GM08714 (cell line): ENCODE measurements at regions not wholly inside any gene's neighbourhood (a gene's known extent, or its start where the extent isn't known, plus 50 kb on each side); places are given as distances from the start of the nearest gene placed in this dataset.

Experiments
- H3K4me3 ChIP-seq: fragments of 200-500 bp; sonication (Bioruptor generic); 2 replicates; pipeline ENCODE4 v1.5.1; 2014; ENCODE audit warnings: mild to moderate bottlenecking, low read length, inconsistent platforms
- ZNF274 ChIP-seq: IDR thresholded peaks from 2 replicates; pipeline ENCODE4 v1.6.1; 2012; ENCODE audit warnings: mild to moderate bottlenecking, low read depth, low read length

DNA sequence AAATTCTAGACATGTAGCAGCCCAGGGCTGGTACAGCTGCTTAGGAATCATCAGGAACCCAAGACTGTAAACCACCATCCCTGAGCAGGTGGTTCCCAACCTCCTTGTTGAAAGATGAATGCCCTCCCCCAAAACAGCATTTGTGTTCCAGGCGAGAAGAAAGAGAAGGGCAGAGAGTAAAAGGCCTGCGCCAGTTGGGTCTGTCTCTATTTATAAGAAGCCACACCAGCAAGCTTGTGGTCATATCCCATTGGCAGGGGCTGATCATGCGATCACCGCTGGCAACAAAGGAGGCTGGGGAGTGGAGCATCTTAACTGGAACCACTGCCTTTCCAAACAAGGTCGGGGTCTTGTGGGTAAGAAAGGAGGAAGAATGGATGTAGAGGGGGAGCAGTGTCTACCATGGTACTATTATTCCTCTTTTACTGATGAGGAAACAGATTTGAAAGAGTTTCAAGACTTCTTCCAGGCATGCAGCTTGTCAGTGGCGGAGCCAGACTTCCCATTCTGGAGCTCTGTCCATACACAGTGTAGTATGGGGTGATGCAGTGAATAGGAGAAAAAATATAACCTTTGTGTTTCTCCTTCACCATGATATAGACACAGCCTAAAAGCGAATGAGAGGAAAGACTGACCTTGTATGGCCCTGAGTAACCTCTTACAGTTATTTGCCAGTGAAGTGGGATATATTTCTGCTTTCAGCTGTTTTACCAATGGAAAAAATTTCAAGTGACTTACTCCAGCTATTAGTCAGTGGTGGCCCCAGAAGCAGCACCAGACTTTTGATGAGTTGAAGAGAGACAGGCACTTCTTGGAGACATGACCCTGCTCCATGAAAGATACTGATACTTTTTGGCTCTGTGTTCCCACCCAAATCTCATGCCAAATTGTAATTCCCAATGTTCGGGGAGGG lies 222.6 kb downstream of the ABHD5 start:
- no peak overlapping the region for H3K4me3 ChIP-seq
- no peak for TF ChIP-seq ZNF274

DNA sequence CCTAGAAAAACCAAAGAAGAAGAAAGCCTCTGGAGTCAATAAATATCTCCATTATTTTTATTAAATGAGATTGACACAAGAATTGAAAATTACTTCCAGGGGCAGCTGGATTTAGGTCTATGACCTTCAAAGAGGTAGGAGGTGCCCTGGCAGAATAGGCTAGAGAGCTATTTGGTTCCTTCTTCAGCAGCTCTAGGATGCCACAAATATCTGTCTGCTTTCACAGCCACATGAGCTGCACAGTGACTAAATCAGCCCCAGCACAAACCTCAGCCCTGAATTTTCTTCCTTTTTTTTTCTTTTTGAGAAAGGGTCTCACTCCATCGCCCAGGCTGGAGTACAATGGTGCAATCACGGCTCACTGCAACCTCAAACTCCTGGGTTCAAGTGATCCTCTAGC lies 223.5 kb downstream of the ABHD5 start:
- no peak overlapping the region for H3K4me3 ChIP-seq
- no peak for TF ChIP-seq ZNF274

DNA sequence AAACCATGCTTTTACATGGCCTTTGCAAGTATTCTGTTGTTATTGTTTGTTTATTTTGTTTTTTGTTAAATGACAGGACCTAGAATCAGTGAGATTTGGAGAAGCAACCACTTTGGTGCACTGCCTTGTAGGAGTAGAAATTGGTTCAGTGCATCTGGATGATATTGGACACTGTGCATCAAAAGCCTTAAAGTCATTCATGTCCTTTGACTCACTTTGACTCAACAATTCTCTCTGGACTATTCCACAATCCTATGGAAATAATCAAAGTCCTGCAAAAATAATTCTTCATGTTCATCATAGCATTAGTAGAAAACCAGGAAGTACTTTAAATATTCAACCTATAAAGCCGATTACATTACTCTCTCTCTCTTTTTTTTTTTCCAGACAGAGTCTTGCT lies 224.8 kb downstream of the ABHD5 start:
- no peak for TF ChIP-seq ZNF274
- H3K4me3 ChIP-seq: no peak overlapping the region

DNA sequence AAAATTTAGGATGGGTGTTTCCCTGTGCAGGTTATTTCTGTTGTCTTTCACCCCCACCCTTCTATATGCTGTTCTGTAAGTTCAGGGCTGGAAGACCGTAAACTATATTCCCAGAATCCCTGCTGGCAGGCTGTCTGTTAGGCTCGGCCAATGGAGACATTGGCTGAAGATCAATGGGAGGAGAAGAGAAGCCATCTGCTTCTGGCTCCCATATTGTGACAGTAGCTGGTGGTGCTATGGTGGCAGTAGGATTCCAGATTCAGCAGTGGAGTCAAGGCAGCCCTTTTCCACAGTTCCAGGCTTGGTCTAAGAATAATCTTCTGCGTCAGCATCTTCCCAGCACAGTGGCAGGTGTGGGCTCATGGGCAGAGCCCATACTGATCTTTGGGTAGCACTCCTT lies 226.6 kb downstream of the ABHD5 start:
- no peak overlapping the region for H3K4me3 ChIP-seq
- TF ChIP-seq ZNF274: no peak

DNA sequence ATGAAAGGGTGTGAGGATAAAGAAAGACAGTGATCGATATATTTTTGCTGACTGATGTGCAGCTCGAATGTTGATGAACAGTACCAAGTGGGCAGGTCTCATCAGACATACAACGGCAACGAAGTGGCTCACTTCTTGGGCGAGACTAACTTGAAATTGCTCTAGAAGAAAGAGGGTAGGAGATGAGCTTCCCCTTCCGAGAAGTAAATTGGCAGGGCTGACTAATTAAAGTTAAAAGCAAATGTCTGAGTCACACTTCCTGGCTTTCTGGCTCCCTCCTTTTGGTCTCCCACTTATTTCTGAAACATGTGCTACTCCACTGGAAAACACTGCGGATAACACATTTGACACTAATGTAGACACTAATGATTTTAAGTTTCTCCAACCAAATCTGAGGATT lies 228.3 kb downstream of the ABHD5 start:
- TF ChIP-seq ZNF274: no peak

DNA sequence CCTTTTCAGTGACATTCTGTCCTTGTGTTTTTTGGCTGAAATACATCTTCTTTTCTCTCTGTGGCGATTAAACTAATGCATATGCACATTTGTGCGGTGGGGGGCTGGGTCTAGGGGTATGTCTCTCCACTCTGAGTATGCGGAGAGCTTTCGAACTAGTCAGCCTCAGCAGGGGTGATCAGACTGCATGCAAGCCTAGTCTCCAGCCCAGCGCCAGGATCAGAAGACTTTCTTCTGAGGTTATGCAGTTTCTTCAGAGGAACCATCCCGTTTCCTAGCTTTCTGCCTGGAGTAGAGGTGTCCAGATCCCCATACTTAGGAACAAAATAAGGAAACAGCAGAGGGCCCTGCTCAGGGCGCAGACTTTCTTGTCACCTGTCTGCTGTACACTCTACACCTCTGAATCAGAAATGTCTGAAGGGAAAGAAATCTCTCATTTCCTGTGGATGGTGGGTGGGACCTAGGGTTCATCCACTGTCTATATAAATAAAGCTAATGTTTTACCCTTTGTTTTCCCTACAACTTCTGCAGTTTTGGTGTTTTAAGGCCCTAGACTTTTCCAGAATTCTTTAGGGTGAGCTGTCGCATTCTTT lies 230.4 kb downstream of the ABHD5 start:
- no peak overlapping the region for H3K4me3 ChIP-seq
- TF ChIP-seq ZNF274: no peak

More for the DNA sequence above, 228.3 kb downstream of the ABHD5 start:
- no peak overlapping the region for H3K4me3 ChIP-seq

DNA sequence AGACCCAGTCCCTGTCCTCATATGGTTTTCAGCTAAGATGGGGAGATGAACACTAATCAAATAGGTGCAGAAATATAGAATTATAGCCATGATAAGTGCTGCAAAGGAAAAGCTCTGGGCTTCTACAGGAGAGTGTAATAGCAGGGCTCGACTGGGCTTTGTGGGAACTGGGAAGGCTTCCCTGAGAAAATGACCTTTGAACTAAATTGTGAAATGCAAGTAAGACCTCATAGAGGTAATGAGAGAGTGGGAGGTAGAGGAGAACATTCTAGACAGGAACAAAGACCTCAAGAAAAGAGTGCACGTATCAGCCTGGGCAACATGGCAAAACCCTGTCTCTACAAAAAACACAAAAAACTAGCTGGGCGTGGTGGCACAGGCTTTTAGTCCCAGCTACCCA lies 231.6 kb downstream of the ABHD5 start:
- TF ChIP-seq ZNF274: no peak
- no peak overlapping the region for H3K4me3 ChIP-seq

DNA sequence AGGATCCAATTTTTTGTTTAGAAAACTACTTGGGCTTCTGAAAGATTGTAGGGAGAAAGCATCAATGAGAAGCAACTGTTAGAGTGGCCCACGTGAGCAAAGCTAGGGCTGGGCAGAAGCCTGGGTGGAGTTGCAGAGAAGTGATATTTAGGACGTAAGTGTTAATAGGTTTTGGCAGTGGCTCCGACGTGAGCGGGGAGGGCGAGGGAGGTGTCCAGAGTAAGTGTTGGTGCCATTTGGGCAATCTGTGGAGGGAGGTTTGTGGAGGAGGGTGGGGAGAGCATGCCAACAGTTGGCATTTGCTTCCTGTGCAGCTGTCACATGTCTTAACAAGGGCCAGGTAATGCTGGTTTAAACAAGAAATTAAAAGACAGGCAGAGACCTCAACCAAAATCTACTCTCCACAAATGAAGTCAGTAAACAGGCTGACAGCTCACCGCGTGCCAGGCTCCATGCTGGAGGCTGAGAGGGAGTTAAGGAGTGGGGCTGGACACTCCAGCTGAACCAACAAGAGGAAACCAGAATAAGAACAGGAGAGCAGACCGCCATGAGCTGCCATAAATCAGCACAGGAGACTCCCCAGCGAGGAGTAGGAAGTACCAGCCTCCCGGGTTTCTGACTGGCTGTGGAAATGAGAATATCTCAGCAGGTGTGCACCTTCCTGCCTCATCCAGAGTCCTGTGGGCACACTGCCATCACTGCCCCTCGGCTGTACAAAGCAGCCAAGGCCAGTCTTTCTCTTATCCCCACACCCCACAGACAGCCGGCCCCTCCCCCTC lies 232.6 kb downstream of the ABHD5 start:
- no peak overlapping the region for H3K4me3 ChIP-seq
- no peak for TF ChIP-seq ZNF274

DNA sequence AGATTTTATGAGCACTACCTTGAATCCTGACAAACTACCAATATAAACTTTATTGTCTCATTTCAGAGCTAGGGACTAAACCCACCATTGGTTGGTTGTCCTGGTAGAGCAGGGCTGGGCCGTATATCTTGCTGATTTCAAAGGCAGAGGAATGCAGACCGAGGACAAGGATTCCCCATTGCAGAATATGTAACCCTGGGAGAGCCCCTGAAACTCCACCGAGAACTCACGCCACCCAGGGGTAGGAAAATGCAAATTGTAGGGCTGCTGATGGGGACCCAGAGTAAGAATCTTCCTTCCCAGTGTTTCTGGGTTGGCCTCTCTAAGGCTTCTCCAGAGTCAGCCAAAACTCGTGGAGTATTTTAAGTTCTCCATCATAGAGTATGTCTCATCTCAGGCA lies 235.3 kb downstream of the ABHD5 start:
- no peak overlapping the region for H3K4me3 ChIP-seq
- TF ChIP-seq ZNF274: no peak

DNA sequence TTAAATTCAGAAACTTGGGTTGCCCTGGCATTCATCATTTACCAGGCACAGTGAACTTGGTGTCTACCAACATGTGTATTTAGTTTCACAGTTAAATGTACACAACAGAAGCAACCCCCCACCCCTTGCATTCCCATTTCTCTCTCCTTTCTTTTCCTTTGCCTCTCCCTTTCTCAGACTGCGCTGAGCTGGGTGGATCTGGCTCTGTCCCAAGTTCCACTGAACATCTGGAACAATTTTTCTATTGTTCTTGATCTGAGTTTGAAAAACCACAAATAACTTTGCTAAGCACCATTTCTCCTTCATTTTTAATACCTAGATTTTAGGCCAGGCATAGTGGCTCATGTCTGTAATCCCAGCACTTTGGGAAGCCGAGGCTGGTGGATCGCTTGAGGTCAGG lies 242.2 kb downstream of the ABHD5 start:
- TF ChIP-seq ZNF274: no peak
- no peak overlapping the region for H3K4me3 ChIP-seq

DNA sequence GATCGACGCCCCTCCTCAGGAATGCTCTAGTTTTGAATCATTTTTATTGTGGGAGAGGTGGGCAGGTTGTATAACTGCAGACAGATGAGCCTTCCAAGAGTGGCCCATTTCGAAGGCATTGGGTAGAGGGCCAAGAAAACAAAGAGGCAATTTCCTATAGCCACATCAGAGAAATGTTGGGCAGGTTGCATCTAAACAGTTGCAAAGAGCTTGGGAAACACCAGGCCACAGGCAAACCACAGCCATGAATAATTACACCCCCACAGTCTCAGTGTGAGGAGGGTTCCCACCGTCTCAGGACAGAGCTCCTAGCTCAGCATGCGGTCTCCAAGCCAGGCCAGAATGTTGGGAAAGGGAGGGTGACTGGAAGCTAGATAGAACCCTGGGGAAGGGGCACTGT lies 257.3 kb downstream of the ABHD5 start:
- no peak overlapping the region for H3K4me3 ChIP-seq
- no peak for TF ChIP-seq ZNF274

DNA sequence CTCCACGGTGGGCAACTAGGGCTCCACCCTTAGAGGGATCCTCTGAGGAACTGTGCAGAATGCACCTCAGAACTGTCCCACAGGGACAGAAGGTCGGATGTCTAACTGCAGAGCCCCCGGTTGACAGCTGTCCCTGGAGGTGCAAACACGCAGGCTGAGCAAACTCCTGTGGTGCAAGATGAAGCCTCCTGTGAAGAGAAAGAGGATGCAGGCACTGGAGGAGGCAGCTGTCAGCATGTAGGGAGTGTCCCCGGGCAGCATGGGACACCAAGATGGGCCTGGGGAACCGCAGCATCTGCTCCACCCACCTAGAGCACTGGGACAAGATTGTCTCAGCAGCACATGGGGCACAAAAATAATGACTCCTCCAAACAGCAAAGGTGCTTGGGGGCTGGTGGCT lies 258.9 kb downstream of the ABHD5 start:
- H3K4me3 ChIP-seq: no peak overlapping the region
- no peak for TF ChIP-seq ZNF274

DNA sequence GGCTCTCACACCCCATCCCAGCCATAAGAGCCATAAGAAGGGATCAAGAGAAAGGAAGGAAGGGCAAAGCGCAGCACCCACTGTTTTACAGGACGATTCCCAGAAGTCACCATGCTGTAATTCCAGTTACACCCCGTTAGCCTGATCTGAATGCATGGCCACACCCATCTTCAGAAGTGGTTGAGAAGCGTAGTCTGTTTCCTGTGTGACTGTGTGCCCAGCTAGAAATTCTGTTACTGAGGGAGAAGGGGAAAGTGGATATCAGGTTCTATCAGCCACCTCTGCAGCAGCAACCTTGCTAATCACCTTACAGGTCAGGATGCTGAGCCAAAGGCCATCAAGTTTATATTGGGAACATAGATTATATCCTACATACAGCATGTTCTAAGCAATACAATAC lies 260.0 kb downstream of the ABHD5 start:
- no peak for TF ChIP-seq ZNF274
- H3K4me3 ChIP-seq: no peak overlapping the region

DNA sequence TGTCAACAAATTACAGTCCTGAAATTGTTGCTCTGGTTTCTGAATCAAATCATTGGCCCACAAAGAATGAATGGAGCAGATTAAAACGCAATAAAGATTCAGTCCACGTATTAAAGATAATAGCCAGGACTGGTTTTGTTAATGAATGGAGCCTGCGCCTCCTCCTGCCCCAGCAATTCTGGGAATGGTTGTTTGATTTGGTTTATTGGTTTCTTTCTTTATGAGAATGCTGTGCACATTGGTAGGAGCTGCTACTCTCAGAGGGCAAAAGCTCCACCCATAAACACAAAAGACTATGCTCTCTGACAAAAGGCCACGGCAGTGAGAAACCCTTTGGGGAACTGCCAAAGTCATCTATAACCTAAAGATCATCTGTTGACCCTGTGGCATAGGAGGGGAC lies 261.1 kb downstream of the ABHD5 start:
- TF ChIP-seq ZNF274: no peak
- no peak overlapping the region for H3K4me3 ChIP-seq

DNA sequence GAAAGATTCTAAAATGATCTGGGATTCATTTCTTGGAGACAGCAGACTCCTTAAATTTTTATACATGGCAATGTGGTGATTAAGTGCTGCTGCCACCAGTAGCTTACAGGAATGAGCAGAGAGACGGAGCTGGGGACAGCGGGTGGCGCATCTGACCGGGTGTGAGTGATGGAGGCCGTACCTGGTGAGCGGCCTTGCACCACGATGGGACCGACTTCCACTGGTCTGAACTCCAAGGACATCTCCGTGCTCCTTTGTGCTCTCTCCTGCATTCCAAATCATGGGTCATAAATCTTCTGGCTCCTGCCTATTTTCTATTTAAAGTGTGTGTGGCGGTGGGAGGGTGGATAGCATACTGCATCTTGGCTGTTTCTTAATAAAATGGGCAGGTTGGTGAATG lies 262.6 kb downstream of the ABHD5 start:
- H3K4me3 ChIP-seq: no peak overlapping the region
- no peak for TF ChIP-seq ZNF274
